Rectal smooth muscle tissue (tissue), 1 donor: ENCODE measurements at regions not wholly inside any gene's neighbourhood (a gene's known extent, or its start where the extent isn't known, plus 50 kb on each side); places are given as distances from the start of the nearest gene placed in this dataset.

Source experiments
- H3K27ac ChIP-seq: one replicate; pipeline ENCODE4 v1.7.0; 2013; ENCODE audit warnings: low read depth, low read length, inconsistent platforms
- H3K27me3 ChIP-seq: one replicate; pipeline ENCODE4 v1.7.0; 2013; ENCODE audit warnings: low read length; ENCODE audit not compliant: control insufficient read depth, insufficient read depth
- H3K36me3 ChIP-seq: one replicate; pipeline ENCODE4 v1.7.0; 2013; ENCODE audit warnings: low read length; ENCODE audit not compliant: control insufficient read depth, insufficient read depth
- H3K4me1 ChIP-seq: one replicate; pipeline ENCODE4 v1.7.0; 2013; ENCODE audit warnings: low read length; ENCODE audit not compliant: control insufficient read depth, insufficient read depth
- H3K4me3 ChIP-seq: one replicate; pipeline ENCODE4 v1.7.0; 2013; ENCODE audit warnings: low read length
- H3K9ac ChIP-seq: one replicate; pipeline ENCODE4 v1.7.0; 2013; ENCODE audit warnings: low read length

- Histone ChIP-seq H3K4me1 (no peaks in the 10 kb centered on the region), H3K9ac (no peak overlapping the region), H3K27ac (no peak overlapping the region), H3K36me3 (no peaks in the 10 kb centered on the region), H3K27me3 (no peaks in the 10 kb centered on the region), H3K4me3 (no peak overlapping the region)
These were observed 778.5 kb downstream of the VRK1 start for GRCh38 chr14:97575677-97576076.

- Histone ChIP-seq H3K27ac (no peak overlapping the region), H3K9ac (no peak overlapping the region), H3K36me3 (no peaks in the 10 kb centered on the region), H3K4me3 (no peak overlapping the region), H3K4me1 (no peaks in the 10 kb centered on the region), H3K27me3 (no peaks in the 10 kb centered on the region)
These were observed 781.9 kb downstream of the VRK1 start for GRCh38 chr14:97578982-97579548.

GRCh38 chr14:97581016-97581415 lies 783.8 kb downstream of the VRK1 start:
- Histone ChIP-seq H3K9ac (no peak overlapping the region), H3K4me1 (no peaks in the 10 kb centered on the region), H3K27ac (no peak overlapping the region), H3K36me3 (no peaks in the 10 kb centered on the region), H3K4me3 (no peak overlapping the region), H3K27me3 (no peaks in the 10 kb centered on the region)

GRCh38 chr14:97582022-97582421 lies 784.8 kb downstream of the VRK1 start:
- Histone ChIP-seq H3K9ac (no peak overlapping the region), H3K36me3 (no peaks in the 10 kb centered on the region), H3K27me3 (no peaks in the 10 kb centered on the region), H3K4me1 (no peaks in the 10 kb centered on the region), H3K27ac (no peak overlapping the region), H3K4me3 (no peak overlapping the region)

- H3K27me3 ChIP-seq: no peaks in the 10 kb centered on the region
- H3K36me3 ChIP-seq: no peaks in the 10 kb centered on the region
- no peak overlapping the region for H3K9ac ChIP-seq
- H3K4me1 ChIP-seq: no peaks in the 10 kb centered on the region
- H3K4me3 ChIP-seq: no peak overlapping the region
- no peak overlapping the region for H3K27ac ChIP-seq
These were observed 787.3 kb downstream of the VRK1 start for GRCh38 chr14:97584528-97584927.

GRCh38 chr14:97592341-97592980 lies 795.3 kb downstream of the VRK1 start:
- Histone ChIP-seq H3K36me3 (no peaks in the 10 kb centered on the region), H3K4me1 (no peaks in the 10 kb centered on the region), H3K4me3 (no peak overlapping the region)

GRCh38 chr14:97594306-97594705 lies 797.1 kb downstream of the VRK1 start:
- no peak overlapping the region for H3K9ac ChIP-seq
- H3K4me1 ChIP-seq: no peaks in the 10 kb centered on the region
- H3K27ac ChIP-seq: no peak overlapping the region
- H3K36me3 ChIP-seq: no peaks in the 10 kb centered on the region
- no peaks in the 10 kb centered on the region for H3K27me3 ChIP-seq
- H3K4me3 ChIP-seq: no peak overlapping the region

More at GRCh38 chr14:97592341-97592980, 795.3 kb downstream of the VRK1 start:
- Histone ChIP-seq H3K27me3 (no peaks in the 10 kb centered on the region), H3K9ac (no peak overlapping the region), H3K27ac (no peak overlapping the region)

- H3K27ac ChIP-seq: no peak overlapping the region
- H3K9ac ChIP-seq: no peak overlapping the region
- H3K4me1 ChIP-seq: no peaks in the 10 kb centered on the region
- H3K36me3 ChIP-seq: no peaks in the 10 kb centered on the region
- H3K4me3 ChIP-seq: no peak overlapping the region
- H3K27me3 ChIP-seq: no peaks in the 10 kb centered on the region
These were observed 805.4 kb downstream of the VRK1 start for GRCh38 chr14:97602438-97603117.

- no peak overlapping the region for H3K4me3 ChIP-seq
- H3K9ac ChIP-seq: no peak overlapping the region
- H3K36me3 ChIP-seq: no peaks in the 10 kb centered on the region
- no peaks in the 10 kb centered on the region for H3K4me1 ChIP-seq
- H3K27me3 ChIP-seq: no peaks in the 10 kb centered on the region
- H3K27ac ChIP-seq: no peak overlapping the region
These were observed 806.0 kb downstream of the VRK1 start for GRCh38 chr14:97603201-97603600.

GRCh38 chr14:97604731-97605130 lies 807.5 kb downstream of the VRK1 start:
- H3K36me3 ChIP-seq: no peaks in the 10 kb centered on the region
- H3K4me3 ChIP-seq: no peak overlapping the region
- no peaks in the 10 kb centered on the region for H3K27me3 ChIP-seq
- no peak overlapping the region for H3K27ac ChIP-seq
- H3K9ac ChIP-seq: no peak overlapping the region
- no peaks in the 10 kb centered on the region for H3K4me1 ChIP-seq

- H3K36me3 ChIP-seq: no peaks in the 10 kb centered on the region
- H3K4me1 ChIP-seq: no peaks in the 10 kb centered on the region
- no peak overlapping the region for H3K4me3 ChIP-seq
- H3K27ac ChIP-seq: no peak overlapping the region
- no peaks in the 10 kb centered on the region for H3K27me3 ChIP-seq
- no peak overlapping the region for H3K9ac ChIP-seq
These were observed 821.2 kb downstream of the VRK1 start for GRCh38 chr14:97618401-97618800.

GRCh38 chr14:97618917-97619690 lies 821.9 kb downstream of the VRK1 start:
- Histone ChIP-seq H3K27ac (no peak overlapping the region), H3K9ac (no peak overlapping the region), H3K27me3 (no peaks in the 10 kb centered on the region), H3K36me3 (no peaks in the 10 kb centered on the region), H3K4me3 (no peak overlapping the region), H3K4me1 (no peaks in the 10 kb centered on the region)
